ENCODE measurements at regions not wholly inside any gene's neighbourhood (a gene's known extent, or its start where the extent isn't known, plus 50 kb on each side); places are given as distances from the start of the nearest gene placed in this dataset.
"Not testable (repeated sequence)": the region's sequence is repeated elsewhere in the genome, so short reads cannot be mapped to it uniquely, and the experiment has no call there.

DNA sequence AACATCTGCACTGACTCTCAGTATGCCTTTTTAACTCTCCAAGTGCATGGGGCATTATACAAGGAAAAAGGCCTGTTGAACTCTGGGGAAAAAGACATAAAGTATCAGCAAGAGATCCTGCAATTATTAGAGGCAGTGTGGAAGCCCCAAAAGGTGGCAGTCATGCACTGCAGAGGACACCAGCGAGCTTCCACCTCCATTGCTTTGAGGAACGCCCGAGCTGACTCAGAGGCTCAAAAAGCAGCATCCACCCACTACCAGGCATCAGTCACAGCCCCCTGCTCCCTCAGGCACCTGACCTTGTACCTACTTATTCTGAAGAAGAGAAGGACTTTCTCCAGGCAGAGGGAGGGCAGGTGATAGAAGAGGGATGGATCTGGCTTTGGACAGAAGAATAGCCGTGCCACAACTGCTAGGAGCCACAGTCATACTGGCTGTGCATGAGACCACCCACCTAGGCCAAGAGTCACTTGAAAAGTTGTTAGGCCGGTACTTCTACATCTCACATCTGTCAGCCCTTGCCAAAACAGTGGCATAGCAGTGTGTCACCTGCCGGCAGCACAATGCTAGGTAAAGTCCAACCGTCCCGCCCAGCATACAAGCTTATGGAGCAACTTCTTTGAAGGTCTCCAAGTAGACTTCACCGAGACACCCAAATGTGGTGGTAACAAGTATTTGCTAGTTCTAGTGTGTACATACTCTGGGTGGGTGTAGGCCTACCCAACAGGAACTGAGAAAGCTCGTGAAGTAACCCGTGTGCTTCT is 439.1 kb upstream of the CA10 start:
- H3K9ac ChIP-seq (ENCODE audit: control insufficient read depth, extremely low read depth, insufficient read depth, low read length); H3K9me1 ChIP-seq (ENCODE audit: control insufficient read depth, extremely low read depth, insufficient read depth, low read length); H3K27ac ChIP-seq (ENCODE audit: control insufficient read depth, insufficient read depth, low read length); H3K4me1 ChIP-seq (ENCODE audit: control insufficient read depth, extremely low read depth, insufficient read depth, low read length); H4K20me1 ChIP-seq (ENCODE audit: control insufficient read depth, extremely low read depth, insufficient read depth, low read length); H3K36me3 ChIP-seq (ENCODE audit: control insufficient read depth in 2 of 2, extremely low read depth in 1 of 2, insufficient read depth in 2 of 2, low read length in 2 of 2); dilution Hi-C loops (cut with MboI; ENCODE audit: extremely low pct_ligation_motif_present, low sequenced_read_pairs); H3K9me3 ChIP-seq (ENCODE audit: control insufficient read depth, low read depth, low read length); DNase-seq (ENCODE audit: low read depth, low spot score); H3K79me2 ChIP-seq (ENCODE audit: control insufficient read depth, insufficient read depth, low read length); H2AFZ ChIP-seq (ENCODE audit: control insufficient read depth, low read length); H3K4me3 ChIP-seq (ENCODE audit: control insufficient read depth in 2 of 3, extremely low read depth in 1 of 3, insufficient read depth in 2 of 3, low read depth in 1 of 3, low read length in 3 of 3); H3K27me3 ChIP-seq (ENCODE audit: control insufficient read depth, extremely low read depth, insufficient read depth, low read length); H3K4me2 ChIP-seq (ENCODE audit: control insufficient read depth, extremely low read depth, insufficient read depth, low read depth, low read length): not testable (repeated sequence)
- peak; percentile 23 for FAIRE-seq
- TF ChIP-seq CTCF (optimal IDR thresholded peaks at IDR 0.05 in 1 of 3, IDR thresholded peaks at IDR 0.05 in 1 of 3, conservative IDR thresholded peaks at IDR 0.05 in 1 of 3; ENCODE audit: extremely low read depth in 1 of 3, insufficient read depth in 2 of 3, low read length in 3 of 3): peak in 1 of 3 experiments; percentile 36

- Histone ChIP-seq H3K36me3 (ENCODE audit: control insufficient read depth in 2 of 2, extremely low read depth in 1 of 2, insufficient read depth in 2 of 2, low read length in 2 of 2) (no peaks in the 10 kb centered on the region), H3K9ac (ENCODE audit: control insufficient read depth, extremely low read depth, insufficient read depth, low read length) (no peak overlapping the region), H3K9me3 (ENCODE audit: control insufficient read depth, low read depth, low read length) (no peaks in the 10 kb centered on the region), H3K4me1 (ENCODE audit: control insufficient read depth, extremely low read depth, insufficient read depth, low read length) (no peaks in the 10 kb centered on the region), H3K27me3 (ENCODE audit: control insufficient read depth, extremely low read depth, insufficient read depth, low read length) (no peaks in the 10 kb centered on the region), H3K79me2 (ENCODE audit: control insufficient read depth, insufficient read depth, low read length) (no peaks in the 10 kb centered on the region), H3K27ac (ENCODE audit: control insufficient read depth, insufficient read depth, low read length) (no peak overlapping the region), H3K4me2 (ENCODE audit: control insufficient read depth, extremely low read depth, insufficient read depth, low read depth, low read length) (no peak overlapping the region), H3K9me1 (ENCODE audit: control insufficient read depth, extremely low read depth, insufficient read depth, low read length) (no peaks in the 10 kb centered on the region), H4K20me1 (ENCODE audit: control insufficient read depth, extremely low read depth, insufficient read depth, low read length) (no peaks in the 10 kb centered on the region), H3K4me3 (ENCODE audit: control insufficient read depth in 2 of 3, extremely low read depth in 1 of 3, insufficient read depth in 2 of 3, low read depth in 1 of 3, low read length in 3 of 3) (no peak overlapping the region), H2AFZ (ENCODE audit: control insufficient read depth, low read length) (no peak overlapping the region)
- TF ChIP-seq EZH2 (IDR thresholded peaks at IDR 0.05; ENCODE audit: low read length) (no peak), CTCF (optimal IDR thresholded peaks at IDR 0.05 in 1 of 3, IDR thresholded peaks at IDR 0.05 in 1 of 3, conservative IDR thresholded peaks at IDR 0.05 in 1 of 3; ENCODE audit: extremely low read depth in 1 of 3, insufficient read depth in 2 of 3, low read length in 3 of 3) (no peak)
- DNase-seq (ENCODE audit: low read depth, low spot score) (no peak), FAIRE-seq (no peak)
- dilution Hi-C loops (cut with MboI; ENCODE audit: extremely low pct_ligation_motif_present, low sequenced_read_pairs): no loop called here
Observed at GRCh38 chr17:52594516-52594915, 436.0 kb upstream of the CA10 start.
